ENCODE measurements at regions not wholly inside any gene's neighbourhood (a gene's known extent, or its start where the extent isn't known, plus 50 kb on each side); places are given as distances from the start of the nearest gene placed in this dataset.
A peak's percentile ranks its signal among the peaks of the same experiment; 100 is the strongest.

- peak; percentile 53; the same call in 1 of the 2 replicates for TF ChIP-seq ATF2 (IDR thresholded peaks at IDR 0.05; ENCODE audit: low read length)
- TF ChIP-seq BCL11A (IDR thresholded peaks at IDR 0.05; ENCODE audit: low read depth in 2 of 2, low read length in 2 of 2): no peak
- TF ChIP-seq CHD1 (IDR thresholded peaks at IDR 0.05; ENCODE audit: low read depth, low read length): no peak
- TF ChIP-seq RAD21 (IDR thresholded peaks at IDR 0.05 in 1 of 2, conservative IDR thresholded peaks at IDR 0.05 in 1 of 2; ENCODE audit: low read depth in 2 of 2, low read length in 2 of 2): peak; percentile 96 to 97
- no peak for TF ChIP-seq RFX5 (IDR thresholded peaks at IDR 0.05; ENCODE audit: borderline replicate concordance, low read depth, low read length)
- TF ChIP-seq BACH1 (IDR thresholded peaks at IDR 0.05; ENCODE audit: low read length): no peak
- no peak for TF ChIP-seq KDM5A (IDR thresholded peaks at IDR 0.05; ENCODE audit: low read length)
- no peak for TF ChIP-seq NRF1 (IDR thresholded peaks at IDR 0.05; ENCODE audit: low read depth, low read length)
- no peak for TF ChIP-seq GABPA (IDR thresholded peaks at IDR 0.05; ENCODE audit: borderline replicate concordance, insufficient read depth, low read length)
- no peak for TF ChIP-seq POLR2AphosphoS5 (IDR thresholded peaks at IDR 0.05; ENCODE audit: low read depth, low read length)
- no peak for TF ChIP-seq JUN (IDR thresholded peaks at IDR 0.05; ENCODE audit: low read depth, low read length)
These were observed 105.6 kb downstream of the HNRNPD start (continued) for GRCh38 chr4:82268050-82268825.

Measured in H1 (cell line).